HG02870 (cell line): ENCODE measurements at regions not wholly inside any gene's neighbourhood (a gene's known extent, or its start where the extent isn't known, plus 50 kb on each side); places are given as distances from the start of the nearest gene placed in this dataset.
"Not testable (repeated sequence)": the region's sequence is repeated elsewhere in the genome, so short reads cannot be mapped to it uniquely, and the experiment has no call there.

ENCODE experiments used
- ATAC-seq: cut with Tn5 transposase; IDR thresholded peaks from one replicate; pipeline ENCODE4 v1.9.1; 2021; ENCODE audit warnings: mild to moderate bottlenecking, moderate library complexity; ENCODE audit not compliant: unreplicated experiment

GRCh38 chr2:67614454-67614853 lies 217.3 kb downstream of the ETAA1 start:
- ATAC-seq: no peak

GRCh38 chr2:67616749-67617148 lies 219.6 kb downstream of the ETAA1 start:
- ATAC-seq: peak; percentile 75

GRCh38 chr2:67619204-67619603 lies 222.1 kb downstream of the ETAA1 start:
- ATAC-seq: no peak

GRCh38 chr2:67623741-67624140 lies 226.6 kb downstream of the ETAA1 start:
- not testable (repeated sequence) for ATAC-seq

- ATAC-seq: no peak
Measured at GRCh38 chr2:67625178-67625577, 228.0 kb downstream of the ETAA1 start.

GRCh38 chr2:67625690-67626475 lies 228.8 kb downstream of the ETAA1 start:
- ATAC-seq: no peak

- ATAC-seq: no peak
Measured at GRCh38 chr2:67626656-67627055, 229.5 kb downstream of the ETAA1 start.

- no peak for ATAC-seq
Measured at GRCh38 chr2:67627456-67628207, 230.5 kb downstream of the ETAA1 start.

- no peak for ATAC-seq
Measured at GRCh38 chr2:67628892-67629291, 231.8 kb downstream of the ETAA1 start.

GRCh38 chr2:67631483-67631882 lies 234.3 kb downstream of the ETAA1 start:
- ATAC-seq: no peak

GRCh38 chr2:67633212-67633856 lies 236.2 kb downstream of the ETAA1 start:
- ATAC-seq: no peak

GRCh38 chr2:67638146-67638545 lies 241.0 kb downstream of the ETAA1 start:
- no peak for ATAC-seq

- no peak for ATAC-seq
Measured at GRCh38 chr2:67641312-67642045, 244.3 kb downstream of the ETAA1 start.

GRCh38 chr2:67642046-67642382 lies 244.9 kb downstream of the ETAA1 start:
- no peak for ATAC-seq

GRCh38 chr2:67642961-67643360 lies 245.8 kb downstream of the ETAA1 start:
- no peak for ATAC-seq

GRCh38 chr2:67645280-67646138 lies 248.4 kb downstream of the ETAA1 start:
- no peak for ATAC-seq

- ATAC-seq: no peak
Measured at GRCh38 chr2:67646714-67647333, 249.7 kb downstream of the ETAA1 start.

- ATAC-seq: no peak
Measured at GRCh38 chr2:67649331-67650261, 252.5 kb downstream of the ETAA1 start.
